Ishikawa (cell line): ENCODE measurements at regions not wholly inside any gene's neighbourhood (a gene's known extent, or its start where the extent isn't known, plus 50 kb on each side); places are given as distances from the start of the nearest gene placed in this dataset.

Experiments
- CEBPB ChIP-seq: IDR thresholded peaks from 2 replicates; pipeline ENCODE4 v1.6.1; 2012
- EGR1 ChIP-seq: IDR thresholded peaks from 2 replicates; pipeline ENCODE4 v1.6.1; 2012
- EP300 ChIP-seq: IDR thresholded peaks from 2 replicates; pipeline ENCODE4 v1.6.1; 2012; ENCODE audit warnings: borderline replicate concordance
- MAX ChIP-seq: IDR thresholded peaks from 2 replicates; pipeline ENCODE4 v1.6.1; 2012
- RAD21 ChIP-seq: IDR thresholded peaks from 2 replicates; pipeline ENCODE4 v1.6.1; 2012; ENCODE audit warnings: low read depth
- REST ChIP-seq: IDR thresholded peaks from 2 replicates; pipeline ENCODE4 v1.6.1; 2012; ENCODE audit warnings: low read depth, mild to moderate bottlenecking
- TAF1 ChIP-seq: IDR thresholded peaks from 2 replicates; pipeline ENCODE4 v1.6.1; 2012; ENCODE audit warnings: low read depth, mild to moderate bottlenecking
- ZBTB7A ChIP-seq: IDR thresholded peaks from 2 replicates; pipeline ENCODE4 v1.6.1; 2012; ENCODE audit warnings: low read depth

GRCh38 chr6:140566781-140567277, 1192.4 kb upstream of the CITED2 start:
- TF ChIP-seq EGR1 = no peak
- TF ChIP-seq RAD21 = no peak
- no peak for TF ChIP-seq EP300
- TF ChIP-seq MAX = no peak
- TF ChIP-seq ZBTB7A = no peak
- TF ChIP-seq TAF1 = no peak
- TF ChIP-seq CEBPB = no peak
- TF ChIP-seq REST = no peak
